Right cardiac atrium (tissue), 5 donors: ENCODE measurements at regions not wholly inside any gene's neighbourhood (a gene's known extent, or its start where the extent isn't known, plus 50 kb on each side); places are given as distances from the start of the nearest gene placed in this dataset.
"Not testable (repeated sequence)": the region's sequence is repeated elsewhere in the genome, so short reads cannot be mapped to it uniquely, and the experiment has no call there.

ENCODE experiments used
- ATAC-seq, 2 donors: fragments of 200-7000 bp; cut with Tn5 transposase; one replicate each; pipeline versions ENCODE4 v1.8.0 to v1.9.1; 2020; ENCODE audit warnings: moderate library complexity in 2 of 2, mild to moderate bottlenecking in 1 of 2
- DNase-seq, 3 donors: peaks; one replicate each; pipeline ENCODE4 v3.0.0-alpha.2; 2020
- H3K27ac ChIP-seq: one replicate; pipeline ENCODE4 v1.5.1; 2013; ENCODE audit warnings: mild to moderate bottlenecking, low read length, control low read depth, moderate library complexity
- H3K27me3 ChIP-seq: one replicate; pipeline ENCODE4 v1.6.1; 2013; ENCODE audit not compliant: control insufficient read depth, insufficient read depth
- H3K4me1 ChIP-seq: one replicate; pipeline ENCODE4 v1.6.1; 2013; ENCODE audit warnings: low read length; ENCODE audit not compliant: control insufficient read depth, insufficient read depth
- H3K4me3 ChIP-seq: one replicate; pipeline ENCODE4 v1.5.1; 2013; ENCODE audit warnings: low read length, control low read depth
- H3K9me3 ChIP-seq: one replicate; pipeline ENCODE4 v1.6.1; 2013; ENCODE audit warnings: low read length; ENCODE audit not compliant: control insufficient read depth
- WGBS: extraction: QIAGEN DNeasy Blood & Tissue Kit; methylation state at CpG from one replicate; pipeline ENCODE4 v1.1.7; 2013; 5-methylcytosine and 5-hydroxymethylcytosine counted together
- intact Hi-C, 4 donors: fragments of 100-400 bp; cut with DNase I; formaldehyde crosslinking; loops; one replicate each; pipeline versions ENCODE4 v1.11.0 to v1.14.0; 2022 to 2023
- donor health status: healthy with polysubstance abuse.
- donor health status: DM: no; HTN: yes; CAD: no.
- donor health status: DM: no; HTN: no; CAD: no.
- donor health status: DM: no; HTN: yes; CAD: no; lungs with severe emphysema.
- donor health status: DM: yes; HTN: yes; CAD: no.

- Histone ChIP-seq H3K4me1 (no peaks in the 10 kb centered on the region), H3K27me3 (no peaks in the 10 kb centered on the region), H3K9me3 (peaks cover 3% of the 10 kb centered on the region), H3K27ac (no peak overlapping the region), H3K4me3 (no peak overlapping the region)
- intact Hi-C loops = no loop called here
- no peak for DNase-seq
- ATAC-seq = no peak
- WGBS = 90% methylated on average over 4 of the region's 4 CpGs
Observed at GRCh38 chr20:47427746-47428145, 71.2 kb upstream of the ZMYND8 start.

- DNase-seq (no peak), ATAC-seq (no peak)
- 71% methylated on average over 3 of the region's 3 CpGs for WGBS
- Histone ChIP-seq H3K9me3 (peaks cover 3% of the 10 kb centered on the region), H3K4me1 (no peaks in the 10 kb centered on the region), H3K4me3 (no peak overlapping the region), H3K27ac (no peak overlapping the region), H3K27me3 (no peaks in the 10 kb centered on the region)
- intact Hi-C loops = no loop called here
Observed at GRCh38 chr20:47428164-47428563, 71.7 kb upstream of the ZMYND8 start.

GRCh38 chr20:47428851-47429336, 72.4 kb upstream of the ZMYND8 start:
- 85% methylated on average over 4 of the region's 4 CpGs for WGBS
- intact Hi-C loops = no loop called here
- DNase-seq (no peak), ATAC-seq (no peak)
- Histone ChIP-seq H3K9me3 (peaks cover 3% of the 10 kb centered on the region), H3K4me3 (no peak overlapping the region), H3K4me1 (no peaks in the 10 kb centered on the region), H3K27ac (no peak overlapping the region), H3K27me3 (no peaks in the 10 kb centered on the region)

DNA sequence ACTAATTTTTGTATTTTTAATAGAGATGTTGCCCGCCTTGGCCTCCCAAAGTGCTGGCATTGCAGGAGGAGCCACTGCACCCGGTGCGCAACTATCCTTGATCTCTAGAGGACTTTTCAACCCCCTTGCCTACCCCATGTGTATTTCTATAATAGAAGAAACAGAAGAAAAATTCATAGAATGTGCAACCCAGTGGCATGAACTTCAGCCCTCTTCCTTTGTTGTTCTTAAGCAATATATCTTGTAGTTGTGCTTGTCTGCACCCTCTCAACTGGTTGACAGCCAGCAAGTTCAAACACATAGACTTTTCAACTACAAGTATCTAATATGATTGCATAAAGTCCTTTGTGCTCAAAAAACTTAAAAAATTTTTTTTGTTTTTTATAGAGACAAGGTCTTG, 72.3 kb upstream of the NCOA3 start:
- WGBS = 95% methylated on average over 3 of the region's 3 CpGs
- Histone ChIP-seq H3K4me3 (no peak overlapping the region), H3K4me1 (no peaks in the 10 kb centered on the region), H3K9me3 (peaks cover 3% of the 10 kb centered on the region), H3K27ac (no peak overlapping the region), H3K27me3 (no peaks in the 10 kb centered on the region)
- intact Hi-C loops = no loop called here
- no peak for DNase-seq
- no peak for ATAC-seq

DNA sequence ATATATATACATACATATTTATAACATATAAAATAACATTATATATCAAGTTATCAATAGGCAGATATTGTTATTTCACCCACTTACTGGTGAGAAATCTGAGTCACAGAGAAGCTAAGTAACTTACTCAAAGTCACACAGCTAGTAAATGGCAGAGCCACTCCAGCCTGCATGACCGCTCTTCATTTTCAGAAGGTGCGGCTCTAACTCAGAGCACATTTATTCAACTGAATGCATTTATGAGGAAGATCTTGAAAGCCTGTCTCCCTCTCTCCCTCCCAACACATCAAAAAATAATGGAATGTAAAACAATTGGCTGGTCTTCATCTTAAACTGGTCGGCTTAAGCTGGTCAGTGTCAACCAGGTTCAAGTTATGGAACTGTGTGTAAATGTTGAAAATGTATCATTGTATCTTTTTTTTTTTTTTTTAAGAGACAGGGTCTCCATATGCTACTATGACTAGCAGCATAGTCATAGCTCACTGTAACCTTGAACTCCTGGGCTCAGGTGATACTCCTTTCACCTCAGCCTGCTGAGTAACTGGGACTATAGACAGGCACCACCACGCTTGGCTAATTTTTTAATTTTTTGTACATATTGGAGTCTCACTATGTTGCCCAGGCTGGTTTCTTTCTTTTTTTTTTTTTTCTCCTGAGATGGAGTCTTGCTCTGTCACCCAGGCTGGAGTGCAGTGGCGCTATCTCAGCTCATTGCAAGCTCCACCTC, 70.7 kb upstream of the NCOA3 start:
- ATAC-seq (no peak), DNase-seq (no peak)
- no peak overlapping the region for H3K4me3 ChIP-seq
- H3K27ac ChIP-seq = no peak overlapping the region
- H3K4me1 ChIP-seq = no peaks in the 10 kb centered on the region
- intact Hi-C loops = no loop called here
- peaks cover 3% of the 10 kb centered on the region for H3K9me3 ChIP-seq
- 96% methylated on average over 5 of the region's 5 CpGs for WGBS
- H3K27me3 ChIP-seq = no peaks in the 10 kb centered on the region

GRCh38 chr20:47432834-47433210, 68.9 kb upstream of the NCOA3 start:
- no peaks in the 10 kb centered on the region for H3K27me3 ChIP-seq
- no peak overlapping the region for H3K27ac ChIP-seq
- ATAC-seq = no peak
- WGBS = 65% methylated on average over 3 of the region's 3 CpGs
- no peak for DNase-seq
- no peaks in the 10 kb centered on the region for H3K4me1 ChIP-seq
- intact Hi-C loops = no loop called here
- no peaks in the 10 kb centered on the region for H3K9me3 ChIP-seq
- no peak overlapping the region for H3K4me3 ChIP-seq

DNA sequence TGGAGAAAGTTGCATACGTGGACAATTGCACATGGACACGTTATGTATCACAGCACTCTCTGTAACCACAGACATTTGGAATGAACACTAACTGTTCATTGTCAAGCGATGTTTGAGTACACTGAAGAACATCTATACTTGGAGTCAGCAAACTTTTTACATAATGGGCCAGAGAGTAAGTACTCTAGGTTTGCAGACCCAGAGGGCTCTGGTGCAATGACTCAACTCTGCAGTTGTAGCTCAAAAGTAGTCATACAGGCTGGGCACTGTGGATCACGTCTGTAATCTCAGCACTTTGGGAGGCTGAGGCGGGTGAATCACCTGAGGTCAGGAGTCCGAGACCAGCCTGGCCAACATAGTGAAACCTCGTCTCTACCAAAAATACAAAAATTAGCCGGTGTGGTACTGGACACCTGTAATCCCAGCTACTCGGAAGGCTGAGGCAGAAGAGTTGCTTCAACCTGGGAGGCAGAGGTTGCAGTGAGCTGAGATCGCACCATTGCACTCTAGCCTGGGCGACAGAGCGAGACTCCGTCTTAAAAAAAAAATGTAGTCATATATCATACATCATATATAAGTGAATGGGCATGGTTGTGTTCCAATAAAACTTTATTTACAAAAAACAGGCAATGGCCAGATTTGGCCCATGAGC, 67.4 kb upstream of the NCOA3 start:
- DNase-seq, H3K27me3 ChIP-seq, H3K4me1 ChIP-seq, intact Hi-C loops, H3K4me3 ChIP-seq, ATAC-seq, H3K27ac ChIP-seq, H3K9me3 ChIP-seq: not testable (repeated sequence)
- WGBS = 93% methylated on average over 13 of the region's 13 CpGs

GRCh38 chr20:47438464-47439381, 63.0 kb upstream of the NCOA3 start:
- Histone ChIP-seq H3K27me3 (no peaks in the 10 kb centered on the region), H3K4me1 (no peaks in the 10 kb centered on the region), H3K4me3 (no peak overlapping the region), H3K27ac (no peak overlapping the region), H3K9me3 (no peaks in the 10 kb centered on the region)
- peak; percentile 31 to 62 for ATAC-seq
- intact Hi-C loops = no loop called here
- WGBS = 73% methylated on average over 18 of the region's 18 CpGs
- DNase-seq = no peak

DNA sequence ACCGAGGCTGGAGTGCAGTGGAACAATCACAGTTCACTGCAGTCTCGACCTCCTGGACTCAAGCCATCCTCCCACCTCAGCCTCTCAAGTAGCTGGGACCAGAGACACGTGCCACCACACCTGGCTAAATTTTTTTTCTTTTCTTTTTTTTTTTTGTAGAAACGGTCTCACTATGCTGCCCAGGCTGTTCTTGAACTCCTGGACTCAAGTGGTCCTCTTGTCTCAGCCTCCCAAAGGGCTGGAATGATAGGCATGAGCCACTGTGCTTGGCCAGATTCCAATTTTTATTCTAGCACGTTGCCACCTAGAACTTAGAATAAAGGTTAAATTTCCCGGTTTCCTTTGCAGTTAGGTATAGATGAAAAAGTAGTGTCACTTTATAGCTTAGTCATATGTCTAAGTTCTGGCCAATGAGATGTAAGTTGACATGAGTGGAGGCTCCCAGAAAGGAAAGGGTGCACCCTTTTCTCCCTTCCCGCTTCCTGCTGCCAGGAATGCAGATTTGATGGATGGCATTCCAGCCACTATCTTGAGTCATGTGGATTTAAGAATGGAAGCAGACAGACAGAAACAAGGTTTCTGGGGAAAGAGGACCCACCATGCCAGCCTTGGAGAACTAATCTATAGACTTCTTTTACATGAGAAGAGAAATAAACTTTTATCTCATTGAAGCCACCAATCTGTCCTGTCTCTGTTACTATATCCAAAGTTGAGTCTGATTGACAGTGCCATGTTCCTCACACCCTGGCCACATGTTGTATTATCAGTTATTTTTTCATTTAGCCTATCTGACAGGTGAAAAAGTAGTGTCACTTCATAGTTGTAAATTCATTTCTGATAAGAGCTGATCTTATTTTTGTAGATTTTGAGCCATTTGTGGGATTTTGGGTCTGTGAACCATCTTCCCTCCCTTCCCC, 60.6 kb upstream of the NCOA3 start:
- Histone ChIP-seq H3K4me3 (no peak overlapping the region), H3K9me3 (no peaks in the 10 kb centered on the region), H3K4me1 (no peaks in the 10 kb centered on the region), H3K27me3 (no peaks in the 10 kb centered on the region), H3K27ac (no peak overlapping the region)
- ATAC-seq (no peak), DNase-seq (no peak)
- intact Hi-C loops = no loop called here
- 63% methylated on average over 7 of the region's 7 CpGs for WGBS

DNA sequence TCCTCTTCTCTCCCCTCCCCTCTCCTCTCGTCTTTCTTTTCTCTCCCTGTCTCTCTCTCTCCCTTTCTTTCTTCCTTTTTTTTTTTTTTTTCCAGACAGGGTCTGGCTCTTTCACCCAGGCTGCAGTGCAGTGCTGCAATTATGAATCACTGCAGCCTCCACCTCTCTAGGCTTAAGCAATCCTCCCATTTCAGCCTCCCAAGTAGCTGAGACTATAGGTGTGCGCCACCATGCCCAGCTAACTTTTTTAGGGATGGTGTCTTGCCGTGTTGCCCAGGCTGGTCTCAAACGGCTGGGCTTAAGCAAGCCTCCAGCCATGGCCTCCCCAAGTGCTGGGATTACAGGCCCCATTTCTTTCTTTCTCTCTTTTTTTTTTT, 59.9 kb upstream of the NCOA3 start:
- Histone ChIP-seq H3K4me3 (no peak overlapping the region), H3K27ac (no peak overlapping the region), H3K27me3 (no peaks in the 10 kb centered on the region), H3K4me1 (no peaks in the 10 kb centered on the region), H3K9me3 (no peaks in the 10 kb centered on the region)
- no peak for ATAC-seq
- DNase-seq = no peak
- intact Hi-C loops = no loop called here
- 84% methylated on average over 4 of the region's 4 CpGs for WGBS
